DND-41 (cell line): ENCODE measurements at regions not wholly inside any gene's neighbourhood (a gene's known extent, or its start where the extent isn't known, plus 50 kb on each side); places are given as distances from the start of the nearest gene placed in this dataset.

Experiments
- ATAC-seq: fragments of 200-7000 bp; cut with Tn5 transposase; 3 replicates; pipeline ENCODE4 v1.9.1; 2021; ENCODE audit warnings: low read depth; ENCODE audit not compliant: insufficient read depth
- DNase-seq: peaks from one replicate; pipeline ENCODE4 v3.0.0-alpha.2; 2020
- H2AFZ ChIP-seq: 2 replicates; pipeline ENCODE4 v1.6.0; 2012; ENCODE audit warnings: low read depth, low read length
- H3K27ac ChIP-seq: 2 replicates; pipeline ENCODE4 v1.5.1; 2012; ENCODE audit warnings: low read length, inconsistent platforms
- H3K27me3 ChIP-seq: fragments of 200-600 bp; sonication (generic); 2 replicates; pipeline ENCODE4 v1.6.0; 2012; ENCODE audit warnings: low read length, mild to moderate bottlenecking, inconsistent platforms; ENCODE audit not compliant: insufficient read depth, poor library complexity
- H3K36me3 ChIP-seq: 2 replicates; pipeline ENCODE4 v1.5.1; 2012; ENCODE audit warnings: low read length, inconsistent platforms; ENCODE audit not compliant: insufficient read depth
- H3K4me1 ChIP-seq: 2 replicates; pipeline ENCODE4 v1.5.1; 2012; ENCODE audit warnings: mild to moderate bottlenecking, low read length; ENCODE audit not compliant: insufficient read depth
- H3K4me2 ChIP-seq: 2 replicates; pipeline ENCODE4 v1.6.0; 2012; ENCODE audit warnings: mild to moderate bottlenecking, moderate library complexity, low read length, inconsistent platforms; ENCODE audit not compliant: insufficient read depth
- H3K4me3 ChIP-seq, 2 experiments: fragments of 200-600 bp in 1 of 2; shearing (Covaris generic) in 1 of 2; 2 replicates each; pipeline ENCODE4 v1.5.1; 2012 to 2016; ENCODE audit warnings: inconsistent platforms in 2 of 2, low read length in 2 of 2, mild to moderate bottlenecking in 2 of 2, low read depth in 1 of 2, moderate library complexity in 1 of 2
- H3K79me2 ChIP-seq: 2 replicates; pipeline ENCODE4 v1.6.0; 2012; ENCODE audit warnings: low read length, inconsistent platforms; ENCODE audit not compliant: insufficient read depth
- H3K9ac ChIP-seq: 2 replicates; pipeline ENCODE4 v1.6.0; 2012; ENCODE audit warnings: low read depth, mild to moderate bottlenecking, inconsistent platforms, low read length, moderate library complexity
- H3K9me3 ChIP-seq: 2 replicates; pipeline ENCODE4 v1.5.1; 2012; ENCODE audit warnings: low read length, moderate library complexity, mild to moderate bottlenecking, inconsistent platforms; ENCODE audit not compliant: insufficient read depth, severe bottlenecking
- H4K20me1 ChIP-seq: 2 replicates; pipeline ENCODE4 v1.6.0; 2012; ENCODE audit warnings: low read length; ENCODE audit not compliant: insufficient read depth
- EZH2 ChIP-seq: IDR thresholded peaks from 3 replicates; pipeline ENCODE4 v1.6.1; 2012; ENCODE audit warnings: borderline replicate concordance, low read depth, mild to moderate bottlenecking, moderate library complexity, low read length, inconsistent platforms; ENCODE audit not compliant: severe bottlenecking
- TF ChIP-seq, protein P1 (sequence below): IDR thresholded peaks from 2 replicates; pipeline ENCODE4 v1.5.1; 2012; ENCODE audit warnings: borderline replicate concordance, low read length, moderate library complexity, mild to moderate bottlenecking; ENCODE audit not compliant: poor library complexity, severe bottlenecking; ENCODE audit errors: extremely low read depth

- no peaks in the 10 kb centered on the region for H3K36me3 ChIP-seq
- no peaks in the 10 kb centered on the region for H4K20me1 ChIP-seq
- no peaks in the 10 kb centered on the region for H3K79me2 ChIP-seq
- no peak overlapping the region for H3K9ac ChIP-seq
- no peak overlapping the region for H3K4me2 ChIP-seq
- no peak overlapping the region for H3K4me3 ChIP-seq
- H2AFZ ChIP-seq = no peak overlapping the region
- no peaks in the 10 kb centered on the region for H3K4me1 ChIP-seq
- ATAC-seq (no peak), DNase-seq (no peak)
- no peaks in the 10 kb centered on the region for H3K9me3 ChIP-seq
- TF ChIP-seq, protein P1, sequence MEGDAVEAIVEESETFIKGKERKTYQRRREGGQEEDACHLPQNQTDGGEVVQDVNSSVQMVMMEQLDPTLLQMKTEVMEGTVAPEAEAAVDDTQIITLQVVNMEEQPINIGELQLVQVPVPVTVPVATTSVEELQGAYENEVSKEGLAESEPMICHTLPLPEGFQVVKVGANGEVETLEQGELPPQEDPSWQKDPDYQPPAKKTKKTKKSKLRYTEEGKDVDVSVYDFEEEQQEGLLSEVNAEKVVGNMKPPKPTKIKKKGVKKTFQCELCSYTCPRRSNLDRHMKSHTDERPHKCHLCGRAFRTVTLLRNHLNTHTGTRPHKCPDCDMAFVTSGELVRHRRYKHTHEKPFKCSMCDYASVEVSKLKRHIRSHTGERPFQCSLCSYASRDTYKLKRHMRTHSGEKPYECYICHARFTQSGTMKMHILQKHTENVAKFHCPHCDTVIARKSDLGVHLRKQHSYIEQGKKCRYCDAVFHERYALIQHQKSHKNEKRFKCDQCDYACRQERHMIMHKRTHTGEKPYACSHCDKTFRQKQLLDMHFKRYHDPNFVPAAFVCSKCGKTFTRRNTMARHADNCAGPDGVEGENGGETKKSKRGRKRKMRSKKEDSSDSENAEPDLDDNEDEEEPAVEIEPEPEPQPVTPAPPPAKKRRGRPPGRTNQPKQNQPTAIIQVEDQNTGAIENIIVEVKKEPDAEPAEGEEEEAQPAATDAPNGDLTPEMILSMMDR = no peak
- no peak for TF ChIP-seq EZH2
- H3K27ac ChIP-seq = no peak overlapping the region
- H3K27me3 ChIP-seq = no peaks in the 10 kb centered on the region
Measured at GRCh38 chr7:18399436-18400235, 95.9 kb upstream of the HDAC9 start.

- no peak overlapping the region for H3K27ac ChIP-seq
- H3K79me2 ChIP-seq = no peaks in the 10 kb centered on the region
- no peak overlapping the region for H3K4me3 ChIP-seq
- no peaks in the 10 kb centered on the region for H3K9me3 ChIP-seq
- no peak for TF ChIP-seq EZH2
- TF ChIP-seq, protein P1 = no peak
- no peak overlapping the region for H2AFZ ChIP-seq
- no peaks in the 10 kb centered on the region for H3K36me3 ChIP-seq
- DNase-seq (no peak), ATAC-seq (no peak)
- no peak overlapping the region for H3K4me2 ChIP-seq
- H3K9ac ChIP-seq = no peak overlapping the region
- H3K4me1 ChIP-seq = no peaks in the 10 kb centered on the region
- H4K20me1 ChIP-seq = no peaks in the 10 kb centered on the region
- no peaks in the 10 kb centered on the region for H3K27me3 ChIP-seq
Measured at GRCh38 chr7:18400275-18400674, 95.3 kb upstream of the HDAC9 start.

- no peaks in the 10 kb centered on the region for H3K4me1 ChIP-seq
Measured at GRCh38 chr7:18400726-18401125, 94.8 kb upstream of the HDAC9 start.

More at GRCh38 chr7:18400726-18401125, 94.8 kb upstream of the HDAC9 start:
- Histone ChIP-seq H3K9ac (no peak overlapping the region), H3K27ac (no peak overlapping the region), H3K4me2 (no peak overlapping the region), H3K9me3 (no peaks in the 10 kb centered on the region), H3K79me2 (no peaks in the 10 kb centered on the region), H2AFZ (no peak overlapping the region), H3K36me3 (no peaks in the 10 kb centered on the region), H3K27me3 (no peaks in the 10 kb centered on the region), H3K4me3 (no peak overlapping the region), H4K20me1 (no peaks in the 10 kb centered on the region)
- no peak for ATAC-seq
- TF ChIP-seq EZH2 = no peak
- TF ChIP-seq, protein P1 = no peak
- DNase-seq = no peak
